Neuron (in vitro differentiated cells): ENCODE measurements at regions not wholly inside any gene's neighbourhood (a gene's known extent, or its start where the extent isn't known, plus 50 kb on each side); places are given as distances from the start of the nearest gene placed in this dataset.

Experiments
- H2AFZ ChIP-seq: one replicate; pipeline ENCODE4 v1.6.1; 2013; ENCODE audit warnings: low read depth, mild to moderate bottlenecking, inconsistent platforms, low read length, moderate library complexity
- H3K27me3 ChIP-seq: one replicate; pipeline ENCODE4 v1.6.1; 2013; ENCODE audit warnings: low read length; ENCODE audit not compliant: insufficient read depth
- H3K36me3 ChIP-seq: one replicate; pipeline ENCODE4 v1.6.1; 2013; ENCODE audit warnings: low read length; ENCODE audit not compliant: insufficient read depth
- H3K4me1 ChIP-seq: one replicate; pipeline ENCODE4 v1.6.1; 2013; ENCODE audit warnings: low read length; ENCODE audit not compliant: insufficient read depth
- H3K4me3 ChIP-seq: 2 replicates; pipeline ENCODE4 v1.5.1; 2013; ENCODE audit warnings: mild to moderate bottlenecking, low read length, moderate library complexity
- H3K9me3 ChIP-seq: one replicate; pipeline ENCODE4 v1.6.1; 2013; ENCODE audit warnings: low read length

DNA sequence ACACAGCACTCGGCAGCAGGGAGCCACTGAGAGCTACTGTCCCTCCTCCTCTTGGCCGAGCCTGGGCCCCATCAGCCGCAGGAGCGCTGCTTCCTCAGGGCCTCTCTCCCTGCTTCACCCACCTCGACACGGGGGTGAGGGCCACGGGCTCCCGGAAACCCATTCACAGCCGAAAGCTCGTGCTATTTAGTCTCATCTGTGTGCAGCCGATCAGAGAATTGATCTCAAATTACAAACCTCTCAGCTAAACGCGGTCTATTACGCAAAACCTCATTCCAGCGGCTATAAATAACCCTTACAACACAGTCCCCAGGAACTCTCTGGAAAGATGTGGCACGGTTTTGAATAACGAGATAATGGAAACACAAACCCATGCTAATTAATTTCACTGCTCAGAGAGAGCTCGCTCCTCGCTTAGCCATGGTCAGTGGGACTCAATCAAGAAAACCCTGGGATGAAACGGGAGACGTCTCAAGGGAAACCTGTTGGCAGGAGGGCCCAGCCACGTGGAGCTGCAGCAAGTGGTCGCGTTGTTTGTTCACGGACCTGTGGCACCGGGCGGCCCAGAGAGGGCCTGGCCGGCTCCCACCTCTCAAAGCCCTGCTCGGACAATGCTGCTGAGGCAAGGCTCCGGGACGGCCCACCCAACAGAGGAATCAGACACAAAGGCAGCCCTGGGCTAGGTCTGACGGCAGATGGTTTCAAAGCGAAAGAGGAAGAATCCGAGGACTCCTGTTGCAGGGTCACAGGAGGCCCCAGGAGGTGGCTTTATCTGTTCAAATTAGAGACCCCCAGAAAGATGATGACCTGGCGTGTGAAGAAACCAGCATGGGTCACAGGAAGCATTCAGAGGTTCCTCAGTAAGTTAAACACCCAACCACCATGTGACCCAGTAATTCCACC lies 210.5 kb downstream of the CTTN start:
- Histone ChIP-seq H3K4me1 (peaks cover 31% of the 10 kb centered on the region), H3K4me3 (no peak overlapping the region)

DNA sequence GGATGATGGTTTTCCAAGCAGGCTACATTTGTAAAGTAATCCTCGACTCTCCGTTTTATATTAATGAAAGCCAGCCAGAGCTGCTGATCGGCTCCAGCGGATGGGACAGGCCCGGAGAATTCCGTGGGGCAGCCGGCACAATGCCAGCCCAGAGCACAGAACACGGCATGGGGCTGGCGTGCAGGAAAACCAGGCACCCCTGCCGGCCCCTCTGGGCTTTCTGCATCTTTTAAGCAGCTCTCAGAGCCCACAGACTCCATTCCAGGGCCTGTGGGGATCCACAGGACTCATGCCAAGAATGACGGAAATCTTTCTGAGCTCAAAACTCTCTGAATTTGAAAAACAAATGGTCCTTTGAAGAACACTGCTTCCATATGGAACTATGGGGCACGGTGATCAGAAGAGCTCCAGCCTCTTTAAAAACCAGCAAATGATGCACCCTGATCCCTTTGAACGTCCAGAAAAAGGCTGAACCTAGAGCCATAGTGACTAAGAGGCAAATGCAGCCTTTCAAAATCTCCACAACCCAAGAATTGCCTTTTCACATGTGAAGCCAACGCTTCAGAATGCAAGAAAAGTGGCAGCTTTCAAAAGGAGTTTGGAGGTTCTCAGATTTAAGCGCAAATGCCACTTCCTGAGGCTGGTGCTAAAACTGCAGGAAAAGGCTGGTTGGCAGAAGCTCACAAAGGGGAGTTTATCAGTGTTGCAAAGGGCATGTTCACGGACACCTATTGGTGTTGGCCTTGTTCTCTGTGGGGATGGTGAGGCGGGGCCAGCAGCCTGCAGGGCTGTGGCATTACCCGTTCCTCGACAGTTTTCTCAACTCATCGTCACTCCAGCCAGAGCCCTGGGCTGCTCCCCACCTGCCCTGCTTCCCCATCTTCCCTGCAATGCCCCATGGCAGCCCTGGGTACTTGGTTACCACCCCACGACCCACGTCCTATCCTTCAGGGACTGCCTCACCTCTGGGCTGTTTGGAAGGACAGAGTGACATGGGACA lies 212.5 kb downstream of the CTTN start:
- Histone ChIP-seq H3K4me3 (no peak overlapping the region), H3K9me3 (peaks cover 2% of the 10 kb centered on the region), H2AFZ (no peak overlapping the region), H3K4me1 (peaks cover 31% of the 10 kb centered on the region), H3K36me3 (no peaks in the 10 kb centered on the region), H3K27me3 (no peaks in the 10 kb centered on the region)

More for the DNA sequence above, 210.5 kb downstream of the CTTN start:
- Histone ChIP-seq H3K36me3 (no peaks in the 10 kb centered on the region), H3K9me3 (no peaks in the 10 kb centered on the region), H2AFZ (no peak overlapping the region), H3K27me3 (no peaks in the 10 kb centered on the region)

DNA sequence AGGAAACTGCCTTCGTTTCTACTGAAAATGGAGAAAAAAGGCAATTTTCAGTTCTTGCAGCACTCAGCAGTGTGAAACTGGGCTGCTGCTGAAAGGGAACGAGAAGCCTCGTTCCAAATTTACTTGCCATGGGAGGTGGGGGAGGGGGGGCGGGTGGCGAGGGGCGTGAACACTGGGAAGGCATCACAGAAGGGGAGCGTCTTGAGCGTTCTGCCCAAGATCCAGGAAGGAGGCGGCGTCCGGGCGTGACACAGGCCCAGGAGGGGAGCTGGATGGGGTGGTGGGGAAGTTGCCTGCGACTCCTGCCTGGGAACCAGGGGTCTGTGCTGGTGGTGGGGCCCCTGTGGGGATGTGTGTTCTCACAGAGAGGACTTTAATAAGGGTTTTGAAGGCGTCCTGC lies 213.5 kb downstream of the CTTN start:
- Histone ChIP-seq H3K9me3 (peaks cover 3% of the 10 kb centered on the region), H3K36me3 (no peaks in the 10 kb centered on the region), H3K4me3 (no peak overlapping the region), H2AFZ (no peak overlapping the region), H3K4me1 (peaks cover 31% of the 10 kb centered on the region), H3K27me3 (no peaks in the 10 kb centered on the region)

DNA sequence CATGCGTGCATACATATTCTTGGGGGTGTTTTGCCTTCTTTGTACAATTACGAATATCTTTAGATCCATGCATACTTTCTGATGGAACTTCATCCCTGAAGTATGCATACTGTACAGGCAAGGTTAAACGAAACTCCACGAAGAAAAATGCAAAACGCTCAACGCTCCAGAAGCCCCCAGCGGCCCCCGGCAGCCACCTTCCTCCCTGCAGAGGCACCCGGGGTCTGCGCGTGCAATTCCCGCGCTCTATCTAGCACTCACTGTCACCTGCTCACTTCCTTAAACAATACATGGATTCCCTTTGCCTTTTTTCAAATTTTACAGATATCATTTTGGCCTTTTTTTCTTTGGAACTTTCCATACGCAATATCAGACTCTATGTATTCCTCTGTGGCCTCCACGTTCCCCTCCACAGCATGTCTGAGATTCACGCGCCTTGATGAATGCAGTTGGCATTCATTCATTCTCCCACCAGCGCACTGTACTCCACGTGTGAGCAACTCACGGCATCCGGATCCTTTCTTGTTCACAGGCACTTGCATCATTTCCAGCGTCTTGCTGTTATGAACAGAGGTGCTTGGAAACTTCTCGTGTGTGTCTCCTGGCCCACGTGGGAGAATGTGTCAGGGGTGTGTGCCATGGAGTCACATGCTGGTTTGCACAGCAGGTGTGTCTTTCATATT lies 214.3 kb downstream of the CTTN start:
- peaks cover 3% of the 10 kb centered on the region for H3K9me3 ChIP-seq
- H3K36me3 ChIP-seq: no peaks in the 10 kb centered on the region
- H2AFZ ChIP-seq: no peak overlapping the region
- peaks cover 35% of the 10 kb centered on the region for H3K4me1 ChIP-seq
- no peaks in the 10 kb centered on the region for H3K27me3 ChIP-seq
- H3K4me3 ChIP-seq: no peak overlapping the region

DNA sequence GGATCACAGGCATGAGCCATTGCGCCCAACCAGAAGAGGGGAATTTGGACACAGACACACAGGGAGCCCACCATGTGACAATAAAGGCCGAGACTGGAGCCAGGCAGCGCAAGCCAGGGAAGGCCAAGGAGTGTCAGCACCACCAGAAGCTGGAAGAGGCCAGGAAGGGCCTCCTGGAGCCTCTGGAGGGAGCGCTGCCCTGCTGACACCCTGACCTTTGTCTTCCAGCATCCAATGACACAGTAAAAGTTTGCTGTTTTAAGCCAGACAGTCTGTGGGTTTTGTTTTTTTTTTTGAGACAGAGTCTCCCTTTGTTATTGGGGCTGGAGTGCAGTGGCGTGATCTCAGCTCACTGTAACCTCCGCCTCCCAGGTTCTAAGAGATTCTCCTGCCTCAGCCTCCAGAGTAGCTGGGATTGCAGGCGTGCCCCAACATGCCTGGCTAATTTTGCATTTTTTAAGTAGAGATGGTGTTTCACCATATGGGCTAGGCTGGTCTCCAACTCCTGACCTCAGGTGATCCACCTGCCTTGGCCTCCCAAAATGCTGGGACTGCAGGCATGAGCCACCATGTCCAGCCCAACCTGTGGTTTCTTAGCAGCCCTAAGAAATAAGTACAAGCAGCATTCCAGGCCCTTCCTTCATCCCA lies 215.8 kb downstream of the CTTN start:
- H3K36me3 ChIP-seq: no peaks in the 10 kb centered on the region
- no peak overlapping the region for H2AFZ ChIP-seq
- H3K9me3 ChIP-seq: peaks cover 3% of the 10 kb centered on the region
- H3K4me1 ChIP-seq: peaks cover 32% of the 10 kb centered on the region
- H3K4me3 ChIP-seq: no peak overlapping the region
- no peaks in the 10 kb centered on the region for H3K27me3 ChIP-seq

DNA sequence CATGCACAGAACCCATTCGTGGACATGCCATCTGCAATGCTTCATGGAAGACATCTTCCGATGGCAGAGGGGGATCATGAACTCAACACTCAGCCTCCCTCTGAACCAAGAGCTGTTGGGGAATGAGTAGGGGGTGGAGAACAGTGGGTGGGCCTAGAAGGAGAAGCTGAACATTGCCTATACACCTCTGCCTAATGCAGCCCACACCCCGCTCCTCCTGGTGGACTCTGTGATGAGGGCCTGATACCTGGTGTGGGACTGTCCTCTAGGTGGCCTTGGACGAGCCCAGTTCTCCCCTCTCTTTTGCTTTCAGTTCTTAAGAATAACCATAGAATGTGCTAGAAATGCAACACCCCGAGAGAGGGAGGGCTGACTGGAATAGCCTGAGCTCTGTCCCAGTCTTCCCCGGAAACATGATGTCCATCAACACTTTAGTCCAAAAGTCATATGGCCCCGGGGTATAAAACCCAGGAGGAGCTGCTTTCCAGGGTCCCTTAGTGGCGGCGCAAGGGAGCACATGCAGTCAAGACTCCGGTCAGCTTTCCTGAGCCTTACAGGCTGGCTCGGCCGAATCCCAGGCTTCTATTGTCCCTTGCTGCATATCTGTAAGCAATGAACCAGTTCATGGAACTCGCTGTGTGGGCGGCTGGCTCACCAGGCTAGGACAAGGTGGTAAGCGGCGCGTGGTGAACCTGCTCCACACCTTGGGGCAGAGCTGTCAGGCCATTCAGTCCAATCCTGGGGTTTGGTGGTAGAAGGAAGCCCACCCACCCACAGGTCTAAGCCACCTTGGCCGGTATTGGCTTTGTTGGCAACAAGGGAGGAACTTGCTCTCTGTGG lies 216.9 kb downstream of the CTTN start:
- Histone ChIP-seq H2AFZ (no peak overlapping the region), H3K36me3 (no peaks in the 10 kb centered on the region), H3K27me3 (no peaks in the 10 kb centered on the region), H3K4me3 (no peak overlapping the region), H3K4me1 (peaks cover 28% of the 10 kb centered on the region), H3K9me3 (peaks cover 3% of the 10 kb centered on the region)

DNA sequence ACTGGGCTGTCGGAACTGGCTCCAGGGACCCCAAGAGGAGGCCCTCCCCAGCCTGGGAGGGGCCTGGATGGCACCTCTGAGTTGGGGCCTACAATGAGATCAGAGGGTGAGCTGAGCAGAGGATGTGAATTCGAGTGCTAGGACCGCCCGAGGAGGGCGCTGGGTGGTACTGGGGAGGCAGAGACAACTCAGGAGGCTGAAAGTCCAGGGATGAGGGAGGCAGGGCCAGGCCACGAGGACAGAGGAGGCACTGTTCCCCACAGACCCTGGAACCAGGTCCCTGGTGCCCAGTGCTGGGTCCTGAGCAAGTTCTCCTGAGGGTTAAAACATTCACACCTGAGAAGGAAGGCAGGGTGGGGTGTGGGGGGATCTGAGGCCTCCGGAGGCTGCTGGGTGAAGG lies 218.0 kb downstream of the CTTN start:
- Histone ChIP-seq H3K4me3 (no peak overlapping the region), H3K27me3 (no peaks in the 10 kb centered on the region), H2AFZ (no peak overlapping the region), H3K4me1 (peaks cover 18% of the 10 kb centered on the region), H3K36me3 (no peaks in the 10 kb centered on the region), H3K9me3 (peaks cover 3% of the 10 kb centered on the region)

DNA sequence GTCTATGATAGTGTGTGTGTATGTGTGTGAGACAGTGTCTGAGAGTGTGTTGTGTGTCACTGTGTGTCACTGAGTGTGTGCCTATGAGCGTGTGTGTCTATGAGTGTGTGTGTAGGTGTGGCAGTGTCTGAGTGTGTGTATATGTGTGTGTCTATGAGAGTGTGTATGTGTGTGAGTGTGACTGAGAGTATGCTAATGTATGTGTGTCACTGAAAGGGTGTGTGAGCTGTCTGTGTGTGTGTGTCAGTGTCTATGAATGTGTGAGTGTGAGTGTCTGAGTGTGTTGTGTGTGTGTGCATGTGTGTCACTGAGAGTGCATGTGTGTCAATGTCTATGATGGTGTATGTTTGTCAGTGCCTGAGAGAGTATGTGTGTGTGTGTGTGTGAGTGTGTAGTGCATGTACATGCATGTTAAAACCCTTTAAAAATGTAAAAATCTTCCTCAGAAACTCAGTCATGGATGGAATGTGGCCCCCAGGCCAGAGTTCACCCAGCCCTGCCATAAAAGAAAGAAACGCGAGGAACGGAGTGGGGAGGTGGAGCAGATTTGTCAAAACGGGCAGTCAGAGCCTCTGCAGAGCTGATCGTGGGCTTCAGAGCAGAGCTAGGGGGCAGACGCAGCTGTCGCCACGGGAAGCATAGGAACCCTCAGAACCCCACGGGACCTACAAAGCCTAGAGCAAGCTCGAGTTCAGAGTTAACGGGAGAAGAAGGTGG lies 218.8 kb downstream of the CTTN start:
- Histone ChIP-seq H3K27me3 (no peaks in the 10 kb centered on the region), H3K4me3 (no peak overlapping the region), H3K4me1 (peaks cover 13% of the 10 kb centered on the region), H2AFZ (no peak overlapping the region), H3K36me3 (no peaks in the 10 kb centered on the region), H3K9me3 (peaks cover 3% of the 10 kb centered on the region)

DNA sequence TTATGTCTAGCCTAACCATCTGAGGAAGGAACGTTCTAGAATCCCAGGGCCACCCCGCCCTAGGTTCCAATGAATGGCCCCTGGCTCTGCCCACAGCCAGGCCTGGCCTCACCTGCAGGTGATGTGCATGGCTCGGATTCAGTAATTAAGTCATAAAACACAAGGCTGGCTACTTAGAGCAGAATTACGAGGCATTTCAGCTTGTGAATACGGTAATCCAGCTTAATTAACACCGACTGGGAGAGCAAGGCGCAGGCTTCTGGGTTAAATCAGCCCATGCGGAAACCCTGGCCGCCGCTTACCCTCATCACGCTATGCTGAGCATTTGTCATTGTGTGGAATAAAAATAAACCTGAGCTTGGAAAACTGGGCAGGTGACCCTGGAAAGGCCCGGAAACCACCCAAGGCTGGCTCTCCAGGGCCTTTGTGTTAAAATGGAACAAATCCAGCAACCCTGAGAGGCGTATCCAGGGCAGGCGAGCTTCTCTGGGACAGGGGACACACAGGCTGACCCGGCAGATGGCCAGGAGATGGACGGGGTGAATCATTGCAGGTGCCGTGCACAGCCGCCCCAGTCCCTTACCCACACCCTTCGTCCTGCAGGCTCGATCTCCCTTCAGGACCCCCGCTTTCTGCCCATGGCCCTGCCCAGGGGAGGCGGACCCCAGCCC lies 220.2 kb downstream of the CTTN start:
- Histone ChIP-seq H3K27me3 (no peaks in the 10 kb centered on the region), H3K9me3 (peaks cover 3% of the 10 kb centered on the region), H2AFZ (no peak overlapping the region), H3K36me3 (no peaks in the 10 kb centered on the region), H3K4me1 (peaks cover 9% of the 10 kb centered on the region), H3K4me3 (no peak overlapping the region)

DNA sequence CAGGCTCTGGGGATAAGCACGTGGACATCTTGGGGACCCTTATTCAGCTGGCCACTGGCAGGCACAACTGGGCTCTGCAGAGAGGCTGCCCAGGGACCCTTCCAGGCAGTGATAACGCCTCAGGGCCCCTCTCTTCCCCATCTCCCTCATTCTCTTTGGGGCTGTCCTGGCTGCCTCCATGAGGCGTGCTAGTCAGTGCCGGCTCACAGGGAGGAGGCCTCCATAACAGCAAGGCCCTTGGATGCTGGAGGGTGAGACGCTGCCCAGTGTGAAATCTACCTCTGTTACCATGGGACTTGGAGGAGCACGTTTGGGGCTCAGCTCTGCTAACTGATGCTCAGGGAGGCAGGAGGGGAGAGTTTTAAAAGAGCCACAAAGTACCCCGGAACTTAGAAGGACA lies 221.3 kb downstream of the CTTN start:
- Histone ChIP-seq H3K9me3 (peaks cover 3% of the 10 kb centered on the region), H3K27me3 (no peaks in the 10 kb centered on the region), H2AFZ (no peak overlapping the region), H3K36me3 (no peaks in the 10 kb centered on the region), H3K4me3 (no peak overlapping the region), H3K4me1 (peaks cover 9% of the 10 kb centered on the region)
